GM12878 (cell line): ENCODE measurements at regions not wholly inside any gene's neighbourhood (a gene's known extent, or its start where the extent isn't known, plus 50 kb on each side); places are given as distances from the start of the nearest gene placed in this dataset.

Source experiments
- ATAC-seq: fragments of 200-7000 bp; cut with Tn5 transposase; 3 replicates; pipeline ENCODE4 v1.9.1; 2020; ENCODE audit warnings: mild to moderate bottlenecking, moderate library complexity
- BruUV-seq: library from RNA; stranded (reverse); fragments of 400-500 nt; replicated peaks from 2 replicates; lab custom pipeline; 2021; lab: Mats Ljungman, UMichigan
- CTCF ChIA-PET: fragments of 300-600 bp; sonication (Branson Sonifier 250); formaldehyde crosslinking; extraction: SDS; loops from one replicate; lab custom pipeline; 2021; ENCODE audit warnings: inconsistent platforms; lab: Yijun Ruan, JAX
- POLR2A ChIA-PET: fragments of 350-600 bp; formaldehyde crosslinking; extraction: SDS; loops from one replicate; lab custom pipeline; 2021; ENCODE audit warnings: inconsistent platforms; lab: Charles Lee
- RAD21 ChIA-PET: fragments of 300-600 bp; sonication (Branson Sonifier 250); formaldehyde crosslinking; loops from one replicate; lab custom pipeline; 2023; ENCODE audit warnings: antibody characterized with exemption; ENCODE audit not compliant: unreplicated experiment; lab: Charles Lee
- SMC1A ChIA-PET: fragments of 300-600 bp; sonication (Branson Sonifier 250); formaldehyde crosslinking; loops from one replicate; lab custom pipeline; 2023; ENCODE audit not compliant: unreplicated experiment, uncharacterized antibody; lab: Charles Lee
- DNase-seq: peaks from one replicate; pipeline ENCODE4 v3.0.0-alpha.2; 2011; ENCODE audit warnings: low read depth, low spot score
- FAIRE-seq: peaks from 3 replicates; lab custom pipeline; 2011; peaks lifted over from hg19 to GRCh38; lab: Jason Lieb, UNC
- H2AFZ ChIP-seq: 2 replicates; pipeline ENCODE4 v1.6.0; 2011; ENCODE audit warnings: low read depth, low read length, control low read depth; ENCODE audit not compliant: control insufficient read depth
- H3K27ac ChIP-seq: 2 replicates; pipeline ENCODE4 v1.5.1; 2011; ENCODE audit warnings: control low read depth; ENCODE audit not compliant: control insufficient read depth, insufficient read depth
- H3K27me3 ChIP-seq, 2 experiments: replicated peaks in 1 of 2; 2 replicates each; pipeline versions ENCODE4 v1.6.0 to v1.6.1; 2011; ENCODE audit warnings: low read length in 1 of 2; ENCODE audit not compliant: control insufficient read depth in 2 of 2, insufficient read depth in 2 of 2
- H3K36me3 ChIP-seq, 2 experiments: 2 replicates each; pipeline ENCODE4 v1.5.1; 2011; ENCODE audit warnings: low read length in 1 of 2; ENCODE audit not compliant: control insufficient read depth in 2 of 2, insufficient read depth in 2 of 2
- H3K4me1 ChIP-seq: 2 replicates; pipeline ENCODE4 v1.6.1; 2011; ENCODE audit warnings: mild to moderate bottlenecking, low read length, moderate library complexity, mixed read lengths; ENCODE audit not compliant: control insufficient read depth, insufficient read depth
- H3K4me2 ChIP-seq: 2 replicates; pipeline ENCODE4 v1.6.0; 2011; ENCODE audit warnings: control low read depth; ENCODE audit not compliant: control insufficient read depth, insufficient read depth
- H3K4me3 ChIP-seq: fragments of 200-600 bp; sonication (generic); 2 replicates; pipeline ENCODE4 v1.5.1; 2016
- H3K79me2 ChIP-seq: 2 replicates; pipeline ENCODE4 v1.6.0; 2011; ENCODE audit warnings: low read length; ENCODE audit not compliant: control insufficient read depth, insufficient read depth
- H3K9ac ChIP-seq: 2 replicates; pipeline ENCODE4 v1.8.0; 2011; ENCODE audit warnings: low read length, control low read depth, mixed read lengths; ENCODE audit not compliant: control insufficient read depth, insufficient read depth
- H3K9me3 ChIP-seq: replicated peaks from 3 replicates; pipeline ENCODE4 v1.5.1; 2011; ENCODE audit warnings: mild to moderate bottlenecking, low read length; ENCODE audit not compliant: control insufficient read depth, insufficient read depth
- H4K20me1 ChIP-seq: 2 replicates; pipeline ENCODE4 v1.6.0; 2011; ENCODE audit not compliant: control insufficient read depth, insufficient read depth
- EGR1 ChIP-seq, 2 experiments: IDR thresholded peaks; 1 replicate in 1 of 2; 2 replicates in 1 of 2; pipeline ENCODE4 v1.6.1; 2011 to 2012; ENCODE audit warnings: low read depth in 2 of 2, low read length in 2 of 2, borderline replicate concordance in 1 of 2, mild to moderate bottlenecking in 1 of 2, moderate library complexity in 1 of 2
- POLR2AphosphoS2 ChIP-seq: IDR thresholded peaks from 2 replicates; pipeline ENCODE4 v1.6.1; 2011; ENCODE audit warnings: low read depth, mild to moderate bottlenecking, low read length, improper control_type of control experiment, moderate library complexity
- WGBS: methylation state at CpG from one replicate; pipeline ENCODE4 v1.1.6; 2016; ENCODE audit warnings: low lambda C conversion rate; ENCODE audit not compliant: insufficient replicate concordance, insufficient coverage; ENCODE audit errors: missing lambda C conversion rate; 5-methylcytosine and 5-hydroxymethylcytosine counted together
- in situ Hi-C: fragments of 300-500 bp; cut with MboI; formaldehyde crosslinking; loops from 9 replicates; pipeline ENCODE4 v1.14.3; 2018; ENCODE audit warnings: mixed read lengths
- intact Hi-C: fragments of 100-400 bp; cut with micrococcal nuclease; formaldehyde crosslinking; loops from one replicate; pipeline ENCODE4 v1.14.2; 2022; ENCODE audit not compliant: unreplicated experiment
- TF ChIP-seq, protein P1 (sequence below): fragments of 450-650 bp; formaldehyde crosslinking; IDR thresholded peaks from 2 replicates; pipeline ENCODE4 v1.4.0; 2020; ENCODE audit warnings: mild to moderate bottlenecking, moderate library complexity

DNA sequence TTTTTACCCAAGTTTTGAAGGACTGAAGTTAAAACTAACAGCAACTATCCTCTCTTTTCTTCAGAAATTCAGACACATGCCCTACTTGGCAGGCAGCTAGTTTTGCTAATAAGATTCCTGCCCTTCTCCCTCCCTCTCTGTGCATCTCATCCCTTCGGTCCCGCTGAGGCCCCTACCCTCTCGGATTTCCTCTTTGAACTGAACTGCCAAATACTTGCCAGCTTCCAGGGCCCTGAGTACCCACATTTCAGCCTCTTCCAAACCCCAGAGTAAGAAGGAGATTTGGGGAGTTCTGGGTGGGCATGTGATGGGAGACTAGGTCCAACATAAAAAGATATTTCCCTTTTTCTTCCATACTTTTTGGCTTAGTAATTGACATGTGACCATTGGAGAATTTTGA, 116.5 kb upstream of the JUN start (continued):
- TF ChIP-seq, protein P1, sequence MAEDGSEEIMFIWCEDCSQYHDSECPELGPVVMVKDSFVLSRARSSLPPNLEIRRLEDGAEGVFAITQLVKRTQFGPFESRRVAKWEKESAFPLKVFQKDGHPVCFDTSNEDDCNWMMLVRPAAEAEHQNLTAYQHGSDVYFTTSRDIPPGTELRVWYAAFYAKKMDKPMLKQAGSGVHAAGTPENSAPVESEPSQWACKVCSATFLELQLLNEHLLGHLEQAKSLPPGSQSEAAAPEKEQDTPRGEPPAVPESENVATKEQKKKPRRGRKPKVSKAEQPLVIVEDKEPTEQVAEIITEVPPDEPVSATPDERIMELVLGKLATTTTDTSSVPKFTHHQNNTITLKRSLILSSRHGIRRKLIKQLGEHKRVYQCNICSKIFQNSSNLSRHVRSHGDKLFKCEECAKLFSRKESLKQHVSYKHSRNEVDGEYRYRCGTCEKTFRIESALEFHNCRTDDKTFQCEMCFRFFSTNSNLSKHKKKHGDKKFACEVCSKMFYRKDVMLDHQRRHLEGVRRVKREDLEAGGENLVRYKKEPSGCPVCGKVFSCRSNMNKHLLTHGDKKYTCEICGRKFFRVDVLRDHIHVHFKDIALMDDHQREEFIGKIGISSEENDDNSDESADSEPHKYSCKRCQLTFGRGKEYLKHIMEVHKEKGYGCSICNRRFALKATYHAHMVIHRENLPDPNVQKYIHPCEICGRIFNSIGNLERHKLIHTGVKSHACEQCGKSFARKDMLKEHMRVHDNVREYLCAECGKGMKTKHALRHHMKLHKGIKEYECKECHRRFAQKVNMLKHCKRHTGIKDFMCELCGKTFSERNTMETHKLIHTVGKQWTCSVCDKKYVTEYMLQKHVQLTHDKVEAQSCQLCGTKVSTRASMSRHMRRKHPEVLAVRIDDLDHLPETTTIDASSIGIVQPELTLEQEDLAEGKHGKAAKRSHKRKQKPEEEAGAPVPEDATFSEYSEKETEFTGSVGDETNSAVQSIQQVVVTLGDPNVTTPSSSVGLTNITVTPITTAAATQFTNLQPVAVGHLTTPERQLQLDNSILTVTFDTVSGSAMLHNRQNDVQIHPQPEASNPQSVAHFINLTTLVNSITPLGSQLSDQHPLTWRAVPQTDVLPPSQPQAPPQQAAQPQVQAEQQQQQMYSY (CRISPR knock-in tag) = no peak

- ATAC-seq (no peak), DNase-seq (no peak), FAIRE-seq (no peak)
- no peaks in the 10 kb centered on the region for H3K36me3 ChIP-seq
- no peak overlapping the region for H3K4me2 ChIP-seq
- intact Hi-C loops (loop anchor here (5.0 kb wide), 2 partner anchors 106 to 121 kb away; no protein-coding TSS in a partner anchor), in situ Hi-C loops (no loop called here)
- H3K4me1 ChIP-seq = peaks cover 9% of the 10 kb centered on the region; the same call in 1 of the 2 replicates
- RAD21 ChIA-PET = interaction anchor here (1.1 to 1.4 kb wide), 3 partner anchors 48 to 68 kb away, joined by 3 to 8 read pairs (median 3); no protein-coding TSS in a partner anchor
- no peaks in the 10 kb centered on the region for H3K9me3 ChIP-seq
- no peak overlapping the region for H3K27ac ChIP-seq
- H3K4me3 ChIP-seq = no peak overlapping the region
- POLR2A ChIA-PET = interaction anchor here (0.6 kb wide), 1 partner anchor 277 kb away, joined by 8 read pairs; no protein-coding TSS in a partner anchor
- no TSS peak for BruUV-seq
- H4K20me1 ChIP-seq = no peaks in the 10 kb centered on the region
- no peaks in the 10 kb centered on the region for H3K79me2 ChIP-seq
- H3K27me3 ChIP-seq = no peaks in the 10 kb centered on the region
- no peak overlapping the region for H2AFZ ChIP-seq
- no peak overlapping the region for H3K9ac ChIP-seq
- 86% methylated on average over 1 of the region's 1 CpG for WGBS
- CTCF ChIA-PET = interaction anchor here (0.8 to 1.8 kb wide), 3 partner anchors 9 to 114 kb away, joined by 3 to 5 read pairs (median 3); no protein-coding TSS in a partner anchor
- no peak for TF ChIP-seq EGR1 (IDR thresholded peaks at IDR 0.05; ENCODE audit: borderline replicate concordance in 1 of 2, low read depth in 2 of 2, low read length in 2 of 2)
- no peak for TF ChIP-seq POLR2AphosphoS2
- SMC1A ChIA-PET = interaction anchor here (0.8 to 2.6 kb wide), 10 partner anchors 8 to 796 kb away, joined by 3 to 9 read pairs (median 4); no protein-coding TSS in a partner anchor
Observed at GRCh38 chr1:58901008-58901407, 117.2 kb upstream of the JUN start.
